ENCODE measurements at regions not wholly inside any gene's neighbourhood (a gene's known extent, or its start where the extent isn't known, plus 50 kb on each side); places are given as distances from the start of the nearest gene placed in this dataset.

GRCh38 chr7:153392726-153393125 is 633.2 kb downstream of the ACTR3B start:
- H3K4me3 Mint-ChIP-seq (ENCODE audit: low read depth), result no peak overlapping the region
- intact Hi-C loops (cut with micrococcal nuclease), result no loop called here
- no peaks in the 10 kb centered on the region for H3K4me1 Mint-ChIP-seq (ENCODE audit: low read depth)
- DNase-seq (ENCODE audit: low spot score), result no peak
- H3K27me3 Mint-ChIP-seq (ENCODE audit: low read depth), result no peaks in the 10 kb centered on the region
- H3K27ac Mint-ChIP-seq, result no peak overlapping the region
- H3K9me3 Mint-ChIP-seq, result peaks cover 30% of the 10 kb centered on the region
- H3K36me3 Mint-ChIP-seq (ENCODE audit: low read depth), result no peaks in the 10 kb centered on the region

- intact Hi-C loops (cut with micrococcal nuclease), result no loop called here
- no peaks in the 10 kb centered on the region for H3K4me1 Mint-ChIP-seq (ENCODE audit: low read depth)
- no peaks in the 10 kb centered on the region for H3K27me3 Mint-ChIP-seq (ENCODE audit: low read depth)
- peaks cover 28% of the 10 kb centered on the region for H3K9me3 Mint-ChIP-seq
- H3K27ac Mint-ChIP-seq, result no peak overlapping the region
- DNase-seq (ENCODE audit: low spot score), result no peak
- no peak overlapping the region for H3K4me3 Mint-ChIP-seq (ENCODE audit: low read depth)
- H3K36me3 Mint-ChIP-seq (ENCODE audit: low read depth), result no peaks in the 10 kb centered on the region
Observed at GRCh38 chr7:153393666-153394065, 634.1 kb downstream of the ACTR3B start.

- H3K36me3 Mint-ChIP-seq (ENCODE audit: low read depth), result no peaks in the 10 kb centered on the region
- no peaks in the 10 kb centered on the region for H3K4me1 Mint-ChIP-seq (ENCODE audit: low read depth)
- no peaks in the 10 kb centered on the region for H3K27me3 Mint-ChIP-seq (ENCODE audit: low read depth)
- H3K9me3 Mint-ChIP-seq, result peaks cover 24% of the 10 kb centered on the region
- intact Hi-C loops (cut with micrococcal nuclease), result no loop called here
- H3K4me3 Mint-ChIP-seq (ENCODE audit: low read depth), result no peak overlapping the region
- no peak for DNase-seq (ENCODE audit: low spot score)
- H3K27ac Mint-ChIP-seq, result no peak overlapping the region
Observed at GRCh38 chr7:153396475-153396874, 636.9 kb downstream of the ACTR3B start.

- no peaks in the 10 kb centered on the region for H3K36me3 Mint-ChIP-seq (ENCODE audit: low read depth)
- peaks cover 24% of the 10 kb centered on the region for H3K9me3 Mint-ChIP-seq
- H3K4me1 Mint-ChIP-seq (ENCODE audit: low read depth), result no peaks in the 10 kb centered on the region
- no peak overlapping the region for H3K4me3 Mint-ChIP-seq (ENCODE audit: low read depth)
- H3K27me3 Mint-ChIP-seq (ENCODE audit: low read depth), result no peaks in the 10 kb centered on the region
- no peak for DNase-seq (ENCODE audit: low spot score)
- intact Hi-C loops (cut with micrococcal nuclease), result no loop called here
- no peak overlapping the region for H3K27ac Mint-ChIP-seq
Observed at GRCh38 chr7:153397459-153397858, 637.9 kb downstream of the ACTR3B start.

- no peaks in the 10 kb centered on the region for H3K4me1 Mint-ChIP-seq (ENCODE audit: low read depth)
Observed at GRCh38 chr7:153397906-153398305, 638.4 kb downstream of the ACTR3B start.

GRCh38 chr7:153398370-153398769 is 638.8 kb downstream of the ACTR3B start:
- Mint-ChIP-seq H3K27ac (no peak overlapping the region), H3K9me3 (peaks cover 19% of the 10 kb centered on the region), H3K4me1 (ENCODE audit: low read depth) (no peaks in the 10 kb centered on the region), H3K36me3 (ENCODE audit: low read depth) (no peaks in the 10 kb centered on the region), H3K4me3 (ENCODE audit: low read depth) (no peak overlapping the region), H3K27me3 (ENCODE audit: low read depth) (no peaks in the 10 kb centered on the region)
- intact Hi-C loops (cut with micrococcal nuclease), result no loop called here
- no peak for DNase-seq (ENCODE audit: low spot score)

More at GRCh38 chr7:153397906-153398305, 638.4 kb downstream of the ACTR3B start:
- Mint-ChIP-seq H3K27me3 (ENCODE audit: low read depth) (no peaks in the 10 kb centered on the region), H3K9me3 (peaks cover 23% of the 10 kb centered on the region), H3K4me3 (ENCODE audit: low read depth) (no peak overlapping the region), H3K27ac (no peak overlapping the region), H3K36me3 (ENCODE audit: low read depth) (no peaks in the 10 kb centered on the region)
- intact Hi-C loops (cut with micrococcal nuclease), result no loop called here
- DNase-seq (ENCODE audit: low spot score), result no peak

- no peaks in the 10 kb centered on the region for H3K36me3 Mint-ChIP-seq (ENCODE audit: low read depth)
- no peak for DNase-seq (ENCODE audit: low spot score)
- intact Hi-C loops (cut with micrococcal nuclease), result no loop called here
- no peaks in the 10 kb centered on the region for H3K27me3 Mint-ChIP-seq (ENCODE audit: low read depth)
- H3K4me1 Mint-ChIP-seq (ENCODE audit: low read depth), result no peaks in the 10 kb centered on the region
- peaks cover 20% of the 10 kb centered on the region for H3K9me3 Mint-ChIP-seq
- no peak overlapping the region for H3K4me3 Mint-ChIP-seq (ENCODE audit: low read depth)
- no peak overlapping the region for H3K27ac Mint-ChIP-seq
Observed at GRCh38 chr7:153398789-153399553, 639.4 kb downstream of the ACTR3B start.

- no peak overlapping the region for H3K27ac Mint-ChIP-seq
- no peaks in the 10 kb centered on the region for H3K36me3 Mint-ChIP-seq (ENCODE audit: low read depth)
- H3K4me3 Mint-ChIP-seq (ENCODE audit: low read depth), result no peak overlapping the region
- no peak for DNase-seq (ENCODE audit: low spot score)
- intact Hi-C loops (cut with micrococcal nuclease), result no loop called here
- no peaks in the 10 kb centered on the region for H3K27me3 Mint-ChIP-seq (ENCODE audit: low read depth)
- H3K9me3 Mint-ChIP-seq, result peaks cover 18% of the 10 kb centered on the region
- H3K4me1 Mint-ChIP-seq (ENCODE audit: low read depth), result no peaks in the 10 kb centered on the region
Observed at GRCh38 chr7:153399554-153399940, 640.0 kb downstream of the ACTR3B start.

- H3K27me3 Mint-ChIP-seq (ENCODE audit: low read depth), result no peaks in the 10 kb centered on the region
- H3K9me3 Mint-ChIP-seq, result peaks cover 18% of the 10 kb centered on the region
- intact Hi-C loops (cut with micrococcal nuclease), result no loop called here
- H3K27ac Mint-ChIP-seq, result no peak overlapping the region
- no peak overlapping the region for H3K4me3 Mint-ChIP-seq (ENCODE audit: low read depth)
- DNase-seq (ENCODE audit: low spot score), result no peak
- no peaks in the 10 kb centered on the region for H3K36me3 Mint-ChIP-seq (ENCODE audit: low read depth)
- no peaks in the 10 kb centered on the region for H3K4me1 Mint-ChIP-seq (ENCODE audit: low read depth)
Observed at GRCh38 chr7:153400735-153401593, 641.4 kb downstream of the ACTR3B start.

GRCh38 chr7:153401795-153402720 is 642.5 kb downstream of the ACTR3B start:
- H3K9me3 Mint-ChIP-seq, result peaks cover 18% of the 10 kb centered on the region
- intact Hi-C loops (cut with micrococcal nuclease), result no loop called here
- H3K27ac Mint-ChIP-seq, result no peak overlapping the region
- H3K36me3 Mint-ChIP-seq (ENCODE audit: low read depth), result no peaks in the 10 kb centered on the region
- no peak for DNase-seq (ENCODE audit: low spot score)
- no peaks in the 10 kb centered on the region for H3K27me3 Mint-ChIP-seq (ENCODE audit: low read depth)
- H3K4me3 Mint-ChIP-seq (ENCODE audit: low read depth), result no peak overlapping the region
- no peaks in the 10 kb centered on the region for H3K4me1 Mint-ChIP-seq (ENCODE audit: low read depth)

- no peaks in the 10 kb centered on the region for H3K4me1 Mint-ChIP-seq (ENCODE audit: low read depth)
- intact Hi-C loops (cut with micrococcal nuclease), result no loop called here
- no peak overlapping the region for H3K4me3 Mint-ChIP-seq (ENCODE audit: low read depth)
- no peak overlapping the region for H3K27ac Mint-ChIP-seq
- DNase-seq (ENCODE audit: low spot score), result no peak
- H3K36me3 Mint-ChIP-seq (ENCODE audit: low read depth), result no peaks in the 10 kb centered on the region
- peaks cover 22% of the 10 kb centered on the region for H3K9me3 Mint-ChIP-seq
- H3K27me3 Mint-ChIP-seq (ENCODE audit: low read depth), result no peaks in the 10 kb centered on the region
Observed at GRCh38 chr7:153402721-153403541, 643.4 kb downstream of the ACTR3B start.

- H3K4me1 Mint-ChIP-seq (ENCODE audit: low read depth), result no peaks in the 10 kb centered on the region
- H3K27ac Mint-ChIP-seq, result no peak overlapping the region
- no peaks in the 10 kb centered on the region for H3K27me3 Mint-ChIP-seq (ENCODE audit: low read depth)
- peaks cover 22% of the 10 kb centered on the region for H3K9me3 Mint-ChIP-seq
- intact Hi-C loops (cut with micrococcal nuclease), result no loop called here
- no peaks in the 10 kb centered on the region for H3K36me3 Mint-ChIP-seq (ENCODE audit: low read depth)
- no peak overlapping the region for H3K4me3 Mint-ChIP-seq (ENCODE audit: low read depth)
- DNase-seq (ENCODE audit: low spot score), result no peak
Observed at GRCh38 chr7:153404124-153404523, 644.6 kb downstream of the ACTR3B start.
